Loucy (cell line): ENCODE measurements at regions not wholly inside any gene's neighbourhood (a gene's known extent, or its start where the extent isn't known, plus 50 kb on each side); places are given as distances from the start of the nearest gene placed in this dataset.
"Not testable (repeated sequence)": the region's sequence is repeated elsewhere in the genome, so short reads cannot be mapped to it uniquely, and the experiment has no call there.

Experiments
- H2AFZ ChIP-seq: fragments of 200-600 bp; sonication (generic); 2 replicates; pipeline ENCODE4 v1.6.0; 2016; ENCODE audit warnings: antibody characterized with exemption, mild to moderate bottlenecking, low read length, moderate library complexity
- H3F3A ChIP-seq: fragments of 200-600 bp; 2 replicates; pipeline ENCODE4 v1.6.0; 2016; ENCODE audit warnings: antibody characterized with exemption, low read depth, mild to moderate bottlenecking
- H3K27me3 ChIP-seq: fragments of 200-600 bp; sonication (generic); 2 replicates; pipeline ENCODE4 v1.6.1; 2014; ENCODE audit warnings: low read length, mild to moderate bottlenecking; ENCODE audit not compliant: insufficient read depth, poor library complexity, severe bottlenecking
- H3K36me3 ChIP-seq: fragments of 200-600 bp; sonication (generic); 2 replicates; pipeline ENCODE4 v1.6.1; 2016; ENCODE audit warnings: low read length; ENCODE audit not compliant: insufficient read depth
- H3K4me1 ChIP-seq: fragments of 200-600 bp; sonication (generic); 2 replicates; pipeline ENCODE4 v1.5.1; 2014; ENCODE audit warnings: low read length, mild to moderate bottlenecking; ENCODE audit not compliant: insufficient read depth, poor library complexity, severe bottlenecking
- H3K4me2 ChIP-seq: fragments of 200-600 bp; sonication (generic); 2 replicates; pipeline ENCODE4 v1.6.0; 2014; ENCODE audit warnings: antibody characterized with exemption, low read length, low read depth, mild to moderate bottlenecking; ENCODE audit not compliant: poor library complexity, severe bottlenecking
- H3K4me3 ChIP-seq: fragments of 200-600 bp; sonication (generic); 2 replicates; pipeline ENCODE4 v1.5.1; 2014; ENCODE audit warnings: low read length, mild to moderate bottlenecking, mixed read lengths; ENCODE audit not compliant: poor library complexity, severe bottlenecking
- H3K79me2 ChIP-seq: fragments of 200-600 bp; sonication (generic); 2 replicates; pipeline ENCODE4 v1.6.1; 2014; ENCODE audit warnings: low read length; ENCODE audit not compliant: insufficient read depth
- H3K9ac ChIP-seq: fragments of 200-600 bp; sonication (generic); 2 replicates; pipeline ENCODE4 v1.6.0; 2014; ENCODE audit warnings: mild to moderate bottlenecking, low read depth, low read length, moderate library complexity; ENCODE audit not compliant: poor library complexity, severe bottlenecking
- H3K9me2 ChIP-seq: fragments of 200-600 bp; sonication (generic); replicated peaks from 2 replicates; pipeline ENCODE4 v1.6.1; 2016; ENCODE audit warnings: low read depth, low read length, mixed read lengths
- H3K9me3 ChIP-seq: fragments of 200-600 bp; sonication (generic); 2 replicates; pipeline ENCODE4 v1.6.1; 2014; ENCODE audit warnings: mild to moderate bottlenecking, antibody characterized with exemption, low read length, low read depth; ENCODE audit not compliant: insufficient read depth
- H4K20me1 ChIP-seq: fragments of 200-600 bp; sonication (generic); 2 replicates; pipeline ENCODE4 v1.6.0; 2014; ENCODE audit warnings: antibody characterized with exemption, low read length, mild to moderate bottlenecking; ENCODE audit not compliant: insufficient read depth, poor library complexity, severe bottlenecking
- CTCF ChIP-seq: fragments of 200-600 bp; sonication (generic); conservative IDR thresholded peaks from 2 replicates; pipeline ENCODE4 v1.5.1; 2014; ENCODE audit warnings: mild to moderate bottlenecking, antibody characterized with exemption, low read length
- EZH2phosphoT487 ChIP-seq: fragments of 200-600 bp; IDR thresholded peaks from 2 replicates; pipeline ENCODE4 v1.6.1; 2018; ENCODE audit warnings: antibody characterized with exemption, mild to moderate bottlenecking, moderate library complexity, borderline replicate concordance

DNA sequence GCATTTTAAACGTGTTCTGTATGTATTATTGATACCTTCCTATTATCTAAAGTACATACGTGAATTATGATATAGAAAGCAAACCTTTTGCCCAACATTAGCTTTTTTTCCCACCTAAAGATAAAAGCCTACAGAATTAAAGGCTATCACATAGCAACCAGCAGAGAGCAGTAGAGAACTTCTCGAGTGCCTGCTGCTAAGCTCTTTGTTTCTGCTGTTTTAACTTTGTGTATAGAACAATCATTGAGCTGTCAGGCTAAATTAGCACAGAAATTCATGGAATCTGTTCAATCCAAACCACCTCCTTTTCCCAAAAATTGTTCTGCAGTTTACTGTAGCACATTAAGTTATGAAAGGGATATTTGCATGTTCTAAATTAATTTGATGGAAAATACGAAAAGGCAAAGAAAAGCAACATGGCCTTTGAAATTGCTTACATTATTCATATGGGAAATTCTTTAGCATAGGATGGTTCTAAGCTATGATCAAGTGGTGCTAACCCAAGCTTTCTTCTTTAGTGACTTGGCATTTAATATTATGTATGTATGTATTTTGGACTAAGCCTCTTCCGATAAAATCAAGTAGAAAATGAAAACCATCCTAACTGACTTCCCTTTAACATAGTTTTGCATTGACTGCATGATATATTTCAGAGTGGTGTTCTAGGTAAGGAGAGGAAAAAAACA lies 1288.5 kb downstream of the GATA3 start:
- no peaks in the 10 kb centered on the region for H3F3A ChIP-seq
- no peaks in the 10 kb centered on the region for H3K79me2 ChIP-seq
- H3K36me3 ChIP-seq: no peaks in the 10 kb centered on the region
- no peak overlapping the region for H2AFZ ChIP-seq
- H3K4me2 ChIP-seq: no peak overlapping the region
- peaks cover 6% of the 10 kb centered on the region for H3K4me1 ChIP-seq
- no peaks in the 10 kb centered on the region for H3K9me2 ChIP-seq
- no peaks in the 10 kb centered on the region for H3K9me3 ChIP-seq
- H3K27me3 ChIP-seq: no peaks in the 10 kb centered on the region
- no peaks in the 10 kb centered on the region for H4K20me1 ChIP-seq
- no peak overlapping the region for H3K4me3 ChIP-seq
- no peak overlapping the region for H3K9ac ChIP-seq
- TF ChIP-seq CTCF (peak; percentile 89), EZH2phosphoT487 (no peak)

- not testable (repeated sequence) for H4K20me1 ChIP-seq, H3K4me3 ChIP-seq, H3K9me2 ChIP-seq, H3K9me3 ChIP-seq, H3K79me2 ChIP-seq, H3F3A ChIP-seq, H3K36me3 ChIP-seq, H3K9ac ChIP-seq, H2AFZ ChIP-seq, H3K4me1 ChIP-seq, H3K4me2 ChIP-seq, H3K27me3 ChIP-seq
Observed at GRCh38 chr10:9347933-9348332, 1293.4 kb downstream of the GATA3 start.

DNA sequence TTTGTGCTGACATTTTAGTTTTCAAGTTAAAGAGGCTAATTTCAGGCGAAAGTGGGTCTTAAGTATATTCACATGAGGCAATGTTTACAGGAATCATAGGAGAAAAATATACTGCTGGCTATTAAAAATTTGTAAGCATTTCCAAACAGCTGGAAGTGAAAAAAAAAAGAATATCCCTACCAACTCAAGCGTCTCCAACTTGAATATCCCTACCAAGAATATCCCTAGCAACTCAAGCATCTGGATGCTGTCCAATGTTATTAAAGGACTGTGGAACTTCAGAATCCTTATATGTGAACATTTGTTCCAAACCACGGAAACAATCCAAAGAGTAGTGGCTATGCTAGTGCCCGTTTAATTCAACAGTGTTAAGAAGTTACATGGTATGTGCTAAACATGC lies 1303.0 kb downstream of the GATA3 start:
- Histone ChIP-seq H3K36me3 (no peaks in the 10 kb centered on the region), H3K4me3 (no peak overlapping the region), H3K4me2 (no peak overlapping the region), H3K9me2 (no peaks in the 10 kb centered on the region), H2AFZ (no peak overlapping the region), H3K79me2 (no peaks in the 10 kb centered on the region), H3K9ac (no peak overlapping the region), H3K27me3 (no peaks in the 10 kb centered on the region), H4K20me1 (no peaks in the 10 kb centered on the region), H3K9me3 (no peaks in the 10 kb centered on the region), H3K4me1 (no peaks in the 10 kb centered on the region), H3F3A (no peaks in the 10 kb centered on the region)
- TF ChIP-seq CTCF: no peak
- no peak for TF ChIP-seq EZH2phosphoT487

GRCh38 chr10:9362721-9363120 lies 1308.2 kb downstream of the GATA3 start:
- no peak overlapping the region for H3K9ac ChIP-seq
- no peaks in the 10 kb centered on the region for H3K9me2 ChIP-seq
- H3K4me1 ChIP-seq: no peaks in the 10 kb centered on the region
- TF ChIP-seq CTCF (no peak), EZH2phosphoT487 (no peak)
- H3K9me3 ChIP-seq: no peaks in the 10 kb centered on the region
- H4K20me1 ChIP-seq: no peaks in the 10 kb centered on the region
- H2AFZ ChIP-seq: 0 out of 2 replicates have a peak overlapping the region, but pooled peaks have one; percentile 13
- no peaks in the 10 kb centered on the region for H3K36me3 ChIP-seq
- no peaks in the 10 kb centered on the region for H3K79me2 ChIP-seq
- H3F3A ChIP-seq: no peaks in the 10 kb centered on the region
- H3K4me3 ChIP-seq: no peak overlapping the region
- H3K4me2 ChIP-seq: no peak overlapping the region
- H3K27me3 ChIP-seq: no peaks in the 10 kb centered on the region
